ENCODE measurements at regions not wholly inside any gene's neighbourhood (a gene's known extent, or its start where the extent isn't known, plus 50 kb on each side); places are given as distances from the start of the nearest gene placed in this dataset.

DNA sequence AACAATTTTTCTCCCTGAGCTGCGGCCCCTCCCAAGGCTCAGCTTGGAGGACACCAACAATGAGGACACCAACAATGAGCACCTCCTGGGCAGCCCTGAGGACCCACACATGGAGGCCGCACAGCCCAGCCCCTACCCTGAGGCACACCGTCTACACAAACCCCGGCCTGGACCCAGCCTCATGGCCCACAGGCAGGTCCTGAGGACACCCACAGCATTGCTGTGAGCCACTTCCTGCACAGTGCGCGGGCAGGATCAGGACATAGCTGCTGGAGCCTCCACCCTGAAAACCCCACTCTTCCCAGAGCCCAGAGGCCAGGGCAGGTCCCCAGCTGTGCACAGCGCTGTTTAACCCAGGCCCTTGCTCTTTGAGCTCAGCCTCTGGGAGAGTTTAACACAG lies 194.3 kb downstream of the RTP5 start:
- TF ChIP-seq, protein P1, sequence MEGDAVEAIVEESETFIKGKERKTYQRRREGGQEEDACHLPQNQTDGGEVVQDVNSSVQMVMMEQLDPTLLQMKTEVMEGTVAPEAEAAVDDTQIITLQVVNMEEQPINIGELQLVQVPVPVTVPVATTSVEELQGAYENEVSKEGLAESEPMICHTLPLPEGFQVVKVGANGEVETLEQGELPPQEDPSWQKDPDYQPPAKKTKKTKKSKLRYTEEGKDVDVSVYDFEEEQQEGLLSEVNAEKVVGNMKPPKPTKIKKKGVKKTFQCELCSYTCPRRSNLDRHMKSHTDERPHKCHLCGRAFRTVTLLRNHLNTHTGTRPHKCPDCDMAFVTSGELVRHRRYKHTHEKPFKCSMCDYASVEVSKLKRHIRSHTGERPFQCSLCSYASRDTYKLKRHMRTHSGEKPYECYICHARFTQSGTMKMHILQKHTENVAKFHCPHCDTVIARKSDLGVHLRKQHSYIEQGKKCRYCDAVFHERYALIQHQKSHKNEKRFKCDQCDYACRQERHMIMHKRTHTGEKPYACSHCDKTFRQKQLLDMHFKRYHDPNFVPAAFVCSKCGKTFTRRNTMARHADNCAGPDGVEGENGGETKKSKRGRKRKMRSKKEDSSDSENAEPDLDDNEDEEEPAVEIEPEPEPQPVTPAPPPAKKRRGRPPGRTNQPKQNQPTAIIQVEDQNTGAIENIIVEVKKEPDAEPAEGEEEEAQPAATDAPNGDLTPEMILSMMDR (conservative IDR thresholded peaks at IDR 0.05; ENCODE audit: low read length): no peak
- no peak for TF ChIP-seq EZH2phosphoT487 (IDR thresholded peaks at IDR 0.05; ENCODE audit: borderline replicate concordance, low read depth, low read length)
